SH-SY5Y (cell line): ENCODE measurements at regions not wholly inside any gene's neighbourhood (a gene's known extent, or its start where the extent isn't known, plus 50 kb on each side); places are given as distances from the start of the nearest gene placed in this dataset.

ENCODE experiments used
- GATA2 ChIP-seq: IDR thresholded peaks from 2 replicates; pipeline ENCODE4 v1.6.1; 2011; ENCODE audit warnings: mild to moderate bottlenecking, low read depth, low read length
- GATA3 ChIP-seq: IDR thresholded peaks from 2 replicates; pipeline ENCODE4 v1.6.1; 2011; ENCODE audit warnings: low read depth, mild to moderate bottlenecking, low read length, moderate library complexity

DNA sequence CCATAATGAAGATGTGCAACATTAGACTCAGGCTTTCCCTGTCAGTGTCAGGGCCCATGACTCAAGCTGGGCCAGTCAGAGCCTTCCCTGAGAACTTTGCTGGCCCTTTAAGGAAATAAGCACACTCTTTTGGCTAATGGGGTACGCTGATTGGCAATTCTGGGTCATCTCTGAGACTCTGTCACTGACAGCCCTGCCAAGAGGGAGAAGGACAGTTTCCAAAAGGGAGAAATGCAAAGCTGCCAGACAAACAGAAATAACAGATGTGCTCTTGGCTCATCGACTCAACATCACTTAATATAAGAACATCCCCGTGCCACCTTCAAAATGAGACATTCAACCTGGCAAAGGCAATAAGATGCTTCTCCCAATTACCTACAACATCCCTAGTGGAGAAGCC, 491.9 kb upstream of the PROK2 start:
- no peak for TF ChIP-seq GATA3
- TF ChIP-seq GATA2 = no peak
